DND-41 (cell line): ENCODE measurements at regions not wholly inside any gene's neighbourhood (a gene's known extent, or its start where the extent isn't known, plus 50 kb on each side); places are given as distances from the start of the nearest gene placed in this dataset.

Experiments used
- ATAC-seq: fragments of 200-7000 bp; cut with Tn5 transposase; 3 replicates; pipeline ENCODE4 v1.9.1; 2021; ENCODE audit warnings: low read depth; ENCODE audit not compliant: insufficient read depth
- DNase-seq: peaks from one replicate; pipeline ENCODE4 v3.0.0-alpha.2; 2020
- H2AFZ ChIP-seq: 2 replicates; pipeline ENCODE4 v1.6.0; 2012; ENCODE audit warnings: low read depth, low read length
- H3K27ac ChIP-seq: 2 replicates; pipeline ENCODE4 v1.5.1; 2012; ENCODE audit warnings: low read length, inconsistent platforms
- H3K27me3 ChIP-seq: fragments of 200-600 bp; sonication (generic); 2 replicates; pipeline ENCODE4 v1.6.0; 2012; ENCODE audit warnings: low read length, mild to moderate bottlenecking, inconsistent platforms; ENCODE audit not compliant: insufficient read depth, poor library complexity
- H3K36me3 ChIP-seq: 2 replicates; pipeline ENCODE4 v1.5.1; 2012; ENCODE audit warnings: low read length, inconsistent platforms; ENCODE audit not compliant: insufficient read depth
- H3K4me1 ChIP-seq: 2 replicates; pipeline ENCODE4 v1.5.1; 2012; ENCODE audit warnings: mild to moderate bottlenecking, low read length; ENCODE audit not compliant: insufficient read depth
- H3K4me2 ChIP-seq: 2 replicates; pipeline ENCODE4 v1.6.0; 2012; ENCODE audit warnings: mild to moderate bottlenecking, moderate library complexity, low read length, inconsistent platforms; ENCODE audit not compliant: insufficient read depth
- H3K4me3 ChIP-seq, 2 experiments: fragments of 200-600 bp in 1 of 2; shearing (Covaris generic) in 1 of 2; 2 replicates each; pipeline ENCODE4 v1.5.1; 2012 to 2016; ENCODE audit warnings: inconsistent platforms in 2 of 2, low read length in 2 of 2, mild to moderate bottlenecking in 2 of 2, low read depth in 1 of 2, moderate library complexity in 1 of 2
- H3K79me2 ChIP-seq: 2 replicates; pipeline ENCODE4 v1.6.0; 2012; ENCODE audit warnings: low read length, inconsistent platforms; ENCODE audit not compliant: insufficient read depth
- H3K9ac ChIP-seq: 2 replicates; pipeline ENCODE4 v1.6.0; 2012; ENCODE audit warnings: low read depth, mild to moderate bottlenecking, inconsistent platforms, low read length, moderate library complexity
- H3K9me3 ChIP-seq: 2 replicates; pipeline ENCODE4 v1.5.1; 2012; ENCODE audit warnings: low read length, moderate library complexity, mild to moderate bottlenecking, inconsistent platforms; ENCODE audit not compliant: insufficient read depth, severe bottlenecking
- H4K20me1 ChIP-seq: 2 replicates; pipeline ENCODE4 v1.6.0; 2012; ENCODE audit warnings: low read length; ENCODE audit not compliant: insufficient read depth
- EZH2 ChIP-seq: IDR thresholded peaks from 3 replicates; pipeline ENCODE4 v1.6.1; 2012; ENCODE audit warnings: borderline replicate concordance, low read depth, mild to moderate bottlenecking, moderate library complexity, low read length, inconsistent platforms; ENCODE audit not compliant: severe bottlenecking
- TF ChIP-seq, protein P1 (sequence below): IDR thresholded peaks from 2 replicates; pipeline ENCODE4 v1.5.1; 2012; ENCODE audit warnings: borderline replicate concordance, low read length, moderate library complexity, mild to moderate bottlenecking; ENCODE audit not compliant: poor library complexity, severe bottlenecking; ENCODE audit errors: extremely low read depth

DNA sequence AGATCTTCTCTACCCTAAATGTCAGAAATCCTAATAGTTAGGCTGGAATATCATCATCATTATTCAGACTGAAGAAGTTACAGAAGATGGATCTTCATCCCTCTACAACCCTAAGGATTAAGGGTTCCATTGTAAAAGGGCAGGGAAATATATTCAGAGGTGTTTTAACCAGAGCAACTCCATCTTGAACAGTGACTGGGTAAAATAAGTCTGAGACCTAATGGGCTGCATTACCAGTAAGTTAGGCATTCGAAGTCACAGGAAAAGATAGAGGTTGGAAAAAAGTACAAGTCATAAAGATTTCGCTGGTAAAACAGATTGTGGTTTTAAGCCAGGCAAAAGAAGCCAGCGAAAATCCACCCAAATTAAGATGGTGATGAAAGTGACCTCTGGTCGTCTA, 968.7 kb downstream of the CNTNAP5 start:
- H3K79me2 ChIP-seq, result no peaks in the 10 kb centered on the region
- H3K9ac ChIP-seq, result no peak overlapping the region
- no peak for DNase-seq
- H3K27ac ChIP-seq, result no peak overlapping the region
- no peaks in the 10 kb centered on the region for H3K36me3 ChIP-seq
- no peaks in the 10 kb centered on the region for H4K20me1 ChIP-seq
- H3K4me2 ChIP-seq, result no peak overlapping the region
- ATAC-seq, result no peak
- H3K4me3 ChIP-seq, result no peak overlapping the region
- H3K27me3 ChIP-seq, result no peaks in the 10 kb centered on the region
- no peaks in the 10 kb centered on the region for H3K9me3 ChIP-seq
- no peak overlapping the region for H2AFZ ChIP-seq
- H3K4me1 ChIP-seq, result no peaks in the 10 kb centered on the region
- TF ChIP-seq EZH2, result no peak

DNA sequence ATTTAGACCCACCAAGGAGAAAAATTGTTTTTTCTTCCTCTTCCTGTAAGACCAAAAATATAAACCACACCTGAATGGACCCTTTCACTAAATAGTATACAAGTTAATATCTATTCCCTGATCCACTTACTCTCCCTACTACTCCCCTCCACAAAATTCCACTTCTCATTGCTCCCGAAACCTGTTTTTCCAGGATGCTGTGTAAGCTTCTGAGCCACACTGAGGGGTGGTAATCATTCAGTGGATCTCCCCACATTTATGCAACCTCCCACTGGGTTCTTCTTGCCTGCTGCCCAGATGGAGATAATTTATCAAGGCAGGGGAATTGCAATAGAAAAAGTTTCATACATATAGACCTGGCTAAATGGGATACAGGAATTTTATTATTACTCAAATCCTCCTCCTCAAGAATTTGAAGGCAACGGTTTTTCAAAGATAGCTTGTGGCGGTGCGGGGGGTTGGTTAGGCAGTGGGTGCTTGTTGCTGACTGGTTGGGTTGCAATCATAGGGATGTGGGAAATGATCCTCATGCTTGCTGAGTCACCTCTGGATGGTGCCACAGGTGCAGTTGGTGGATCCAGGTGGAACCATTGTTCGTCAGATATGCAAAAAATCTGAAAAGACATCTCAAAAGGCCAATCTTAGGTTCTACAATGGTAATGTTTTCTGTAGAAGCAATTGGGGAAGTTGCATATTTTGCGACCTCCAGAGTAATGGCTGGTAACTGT, 970.3 kb downstream of the CNTNAP5 start:
- H3K4me3 ChIP-seq, result no peak overlapping the region
- no peaks in the 10 kb centered on the region for H3K36me3 ChIP-seq
- TF ChIP-seq EZH2, result no peak
- TF ChIP-seq, protein P1, sequence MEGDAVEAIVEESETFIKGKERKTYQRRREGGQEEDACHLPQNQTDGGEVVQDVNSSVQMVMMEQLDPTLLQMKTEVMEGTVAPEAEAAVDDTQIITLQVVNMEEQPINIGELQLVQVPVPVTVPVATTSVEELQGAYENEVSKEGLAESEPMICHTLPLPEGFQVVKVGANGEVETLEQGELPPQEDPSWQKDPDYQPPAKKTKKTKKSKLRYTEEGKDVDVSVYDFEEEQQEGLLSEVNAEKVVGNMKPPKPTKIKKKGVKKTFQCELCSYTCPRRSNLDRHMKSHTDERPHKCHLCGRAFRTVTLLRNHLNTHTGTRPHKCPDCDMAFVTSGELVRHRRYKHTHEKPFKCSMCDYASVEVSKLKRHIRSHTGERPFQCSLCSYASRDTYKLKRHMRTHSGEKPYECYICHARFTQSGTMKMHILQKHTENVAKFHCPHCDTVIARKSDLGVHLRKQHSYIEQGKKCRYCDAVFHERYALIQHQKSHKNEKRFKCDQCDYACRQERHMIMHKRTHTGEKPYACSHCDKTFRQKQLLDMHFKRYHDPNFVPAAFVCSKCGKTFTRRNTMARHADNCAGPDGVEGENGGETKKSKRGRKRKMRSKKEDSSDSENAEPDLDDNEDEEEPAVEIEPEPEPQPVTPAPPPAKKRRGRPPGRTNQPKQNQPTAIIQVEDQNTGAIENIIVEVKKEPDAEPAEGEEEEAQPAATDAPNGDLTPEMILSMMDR, result no peak
- no peak overlapping the region for H3K27ac ChIP-seq
- ATAC-seq (no peak), DNase-seq (no peak)
- no peaks in the 10 kb centered on the region for H3K27me3 ChIP-seq
- no peak overlapping the region for H3K9ac ChIP-seq
- no peak overlapping the region for H2AFZ ChIP-seq
- H3K79me2 ChIP-seq, result no peaks in the 10 kb centered on the region
- H3K4me2 ChIP-seq, result no peak overlapping the region
- H3K9me3 ChIP-seq, result no peaks in the 10 kb centered on the region
- no peaks in the 10 kb centered on the region for H4K20me1 ChIP-seq
- no peaks in the 10 kb centered on the region for H3K4me1 ChIP-seq

DNA sequence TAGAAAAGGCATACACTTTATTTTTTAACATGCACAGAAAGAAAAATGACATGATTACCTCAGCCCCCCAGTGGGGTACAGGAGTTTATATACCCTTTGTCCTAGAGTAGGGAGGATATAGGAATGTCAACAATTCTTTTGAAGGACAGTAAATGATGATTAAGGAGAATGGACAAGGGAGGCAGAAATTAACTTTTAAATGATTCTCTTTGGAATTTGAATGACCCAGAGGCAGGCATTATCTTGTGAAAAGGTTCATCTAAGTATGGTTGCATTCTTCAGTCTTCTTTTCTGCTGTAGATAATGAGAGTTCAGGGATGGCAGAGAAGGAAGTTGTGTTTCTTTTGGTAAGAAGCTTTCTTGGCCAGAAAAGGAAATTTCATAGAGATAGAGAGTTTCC, 971.3 kb downstream of the CNTNAP5 start:
- H3K9me3 ChIP-seq, result no peaks in the 10 kb centered on the region
- H3K27me3 ChIP-seq, result no peaks in the 10 kb centered on the region
- H3K4me3 ChIP-seq, result no peak overlapping the region
- H3K4me2 ChIP-seq, result no peak overlapping the region
- H3K9ac ChIP-seq, result no peak overlapping the region
- no peaks in the 10 kb centered on the region for H3K36me3 ChIP-seq
- no peaks in the 10 kb centered on the region for H4K20me1 ChIP-seq
- no peak overlapping the region for H3K27ac ChIP-seq
- ATAC-seq (no peak), DNase-seq (no peak)
- TF ChIP-seq, protein P1, result no peak
- no peak for TF ChIP-seq EZH2
- no peaks in the 10 kb centered on the region for H3K79me2 ChIP-seq
- H3K4me1 ChIP-seq, result no peaks in the 10 kb centered on the region
- no peak overlapping the region for H2AFZ ChIP-seq

DNA sequence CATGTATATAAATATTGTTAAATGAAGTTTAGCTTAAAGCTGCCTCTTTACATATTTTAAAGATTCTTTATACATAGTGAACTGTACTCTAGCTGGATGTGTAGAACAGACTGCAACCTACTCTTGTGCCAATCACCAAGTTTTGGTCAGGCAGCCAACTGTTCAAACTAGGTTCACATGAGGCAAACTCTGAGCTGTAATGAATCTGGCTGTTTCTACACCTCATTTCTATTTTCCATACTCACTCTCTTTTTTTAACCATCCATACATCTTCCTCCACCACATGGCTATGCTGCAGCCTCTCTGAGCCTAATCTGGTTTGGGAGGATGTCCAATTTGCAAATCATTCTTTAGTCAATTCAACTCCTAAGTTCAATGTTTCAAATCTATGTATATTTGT, 974.8 kb downstream of the CNTNAP5 start:
- Histone ChIP-seq H3K36me3 (no peaks in the 10 kb centered on the region), H3K27me3 (no peaks in the 10 kb centered on the region), H3K79me2 (no peaks in the 10 kb centered on the region), H3K4me1 (no peaks in the 10 kb centered on the region), H3K9me3 (no peaks in the 10 kb centered on the region), H3K27ac (no peak overlapping the region), H3K4me3 (no peak overlapping the region), H2AFZ (no peak overlapping the region), H4K20me1 (no peaks in the 10 kb centered on the region), H3K4me2 (no peak overlapping the region), H3K9ac (no peak overlapping the region)
- ATAC-seq (no peak), DNase-seq (no peak)
- no peak for TF ChIP-seq EZH2
- TF ChIP-seq, protein P1, result no peak
